ENCODE measurements at regions not wholly inside any gene's neighbourhood (a gene's known extent, or its start where the extent isn't known, plus 50 kb on each side); places are given as distances from the start of the nearest gene placed in this dataset.

DNA sequence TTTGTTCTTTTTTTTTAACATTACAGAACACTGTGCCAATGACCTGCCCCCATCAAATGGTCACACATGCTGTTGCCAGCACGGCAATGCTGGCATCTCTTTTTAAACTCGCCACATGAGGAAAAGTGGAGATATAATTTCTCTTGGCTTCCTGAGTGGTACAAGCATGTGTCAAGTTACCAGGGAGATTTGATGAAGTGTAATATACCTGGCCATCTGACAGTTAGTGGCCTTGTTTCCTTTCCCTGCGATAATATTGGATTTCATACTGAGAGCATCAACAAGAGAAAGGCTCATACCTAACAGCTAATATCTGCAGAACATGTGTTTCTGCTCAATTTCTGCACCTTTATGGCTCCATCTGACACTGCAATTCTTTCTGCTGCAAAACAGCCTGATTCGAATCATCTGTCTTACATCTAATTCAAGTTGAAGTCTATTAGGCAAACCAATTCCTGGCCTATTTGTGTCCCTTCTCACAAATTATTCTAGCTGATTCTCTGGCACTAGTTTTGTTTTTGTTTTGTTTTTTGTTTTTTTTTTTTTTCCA, 519.5 kb downstream of the PREX1 start:
- FAIRE-seq, result no peak

DNA sequence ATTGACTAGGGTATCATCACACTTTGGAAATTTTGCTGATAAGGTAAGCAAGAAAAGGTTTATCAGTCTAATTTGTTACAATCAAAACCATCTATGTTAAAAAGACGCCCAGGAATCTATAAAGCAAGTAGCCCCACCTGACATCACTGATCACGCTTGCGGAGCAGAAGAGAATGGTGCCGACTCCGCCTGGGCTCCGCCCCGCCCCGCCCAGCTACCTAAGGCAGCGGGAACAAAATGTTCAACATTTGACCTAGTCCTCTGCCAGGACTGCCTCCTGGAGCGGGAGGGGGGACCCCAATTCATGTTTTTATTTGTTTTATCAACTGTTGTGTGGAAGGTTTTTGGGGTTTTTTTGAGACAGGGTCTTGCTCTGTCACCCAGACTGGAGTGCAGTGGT, 520.5 kb downstream of the PREX1 start:
- FAIRE-seq (no peak), DNase-seq (ENCODE audit: low spot score) (no peak)

More for the DNA sequence above, 519.5 kb downstream of the PREX1 start:
- no peak for DNase-seq (ENCODE audit: low spot score)

DNA sequence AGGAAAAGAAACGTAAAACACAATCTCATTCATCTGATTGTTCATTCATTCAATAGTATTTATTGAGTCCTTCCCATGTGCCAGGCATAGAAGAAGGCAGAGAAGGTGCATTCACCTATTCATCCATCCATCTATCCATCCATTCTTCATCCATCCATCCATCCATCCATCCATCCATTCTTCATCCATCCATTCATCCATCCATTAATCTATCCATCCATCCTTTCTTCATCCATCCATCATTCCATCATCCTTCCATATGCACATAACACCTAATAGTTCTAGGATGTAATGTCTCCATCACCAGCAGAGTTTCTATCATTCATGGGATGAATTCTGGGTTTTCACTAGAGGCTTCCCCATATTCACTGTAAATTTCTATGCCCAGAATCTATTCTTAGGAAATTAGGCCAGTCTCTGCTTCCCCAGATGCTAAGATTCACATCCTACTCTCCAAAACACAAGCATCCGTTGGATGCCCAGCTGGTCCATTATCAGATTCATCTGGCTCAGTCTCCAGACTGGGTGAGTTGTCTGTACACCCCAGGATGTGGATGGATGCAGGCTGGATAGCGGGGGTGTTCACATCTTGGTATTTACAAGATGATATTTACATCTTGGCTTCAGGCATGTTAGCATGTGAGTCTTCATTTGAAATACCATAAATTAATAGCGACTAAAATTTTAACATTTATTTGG, 517.7 kb upstream of the SULF2 start:
- FAIRE-seq (peak; percentile 90), DNase-seq (ENCODE audit: low spot score) (no peak)

DNA sequence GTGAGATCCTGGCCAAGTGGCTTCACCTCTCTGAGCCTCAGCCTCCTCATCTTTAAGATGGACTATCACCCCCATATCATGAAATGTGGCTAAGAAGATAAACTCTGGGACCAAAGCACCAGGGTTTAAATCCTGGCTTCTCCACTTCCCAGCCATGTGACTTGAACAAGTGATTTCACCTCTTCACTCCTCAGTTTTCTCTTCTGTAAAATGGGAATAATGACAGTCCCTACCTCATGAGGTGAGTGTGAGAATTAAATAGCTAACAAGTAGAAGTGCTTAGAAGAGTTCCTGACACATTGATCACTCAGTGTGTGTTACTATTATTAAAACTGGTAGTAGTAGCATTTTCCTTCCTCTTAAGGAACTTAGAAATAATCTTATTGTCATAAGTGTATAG, 516.9 kb upstream of the SULF2 start:
- DNase-seq (ENCODE audit: low spot score) (no peak), FAIRE-seq (no peak)

DNA sequence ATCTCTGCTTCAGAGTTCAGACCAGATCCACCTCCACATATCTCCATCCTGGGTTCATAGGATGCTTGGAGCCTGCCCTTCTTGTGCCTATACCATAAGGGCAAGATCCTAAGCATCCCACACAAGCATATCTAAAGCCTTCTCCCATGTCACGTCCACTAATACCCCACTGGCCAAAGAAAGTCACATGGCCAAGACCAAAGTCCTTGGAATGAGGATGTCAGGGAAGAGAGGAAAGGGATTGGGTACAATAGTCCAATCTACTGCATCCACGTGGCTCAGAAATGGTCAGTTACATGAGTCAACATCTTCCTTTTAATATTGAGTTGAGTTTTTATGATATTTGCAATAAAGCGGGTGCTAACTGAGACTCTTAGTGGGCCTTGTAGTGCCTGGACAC, 515.9 kb upstream of the SULF2 start:
- DNase-seq (ENCODE audit: low spot score) (no peak), FAIRE-seq (peak; percentile 56)

DNA sequence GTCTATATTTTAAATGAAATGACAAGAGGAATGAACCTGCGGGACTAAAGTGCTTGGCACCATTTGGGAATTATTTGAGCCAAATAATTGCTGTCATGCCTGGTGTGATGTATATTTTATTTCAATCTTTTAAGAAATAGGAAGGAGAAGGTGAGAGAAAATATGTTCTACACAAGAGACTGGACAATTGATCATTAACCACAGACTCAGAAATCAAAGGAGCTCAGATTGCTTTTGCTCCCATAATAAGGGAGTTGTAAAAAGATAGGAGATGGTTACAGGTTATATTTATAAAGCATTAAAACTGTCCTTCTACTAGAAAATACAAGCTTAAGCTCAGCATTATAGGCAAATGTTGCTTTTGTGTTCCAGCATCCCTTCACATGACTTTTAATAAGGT, 515.2 kb upstream of the SULF2 start:
- no peak for FAIRE-seq
- DNase-seq (ENCODE audit: low spot score), result no peak

DNA sequence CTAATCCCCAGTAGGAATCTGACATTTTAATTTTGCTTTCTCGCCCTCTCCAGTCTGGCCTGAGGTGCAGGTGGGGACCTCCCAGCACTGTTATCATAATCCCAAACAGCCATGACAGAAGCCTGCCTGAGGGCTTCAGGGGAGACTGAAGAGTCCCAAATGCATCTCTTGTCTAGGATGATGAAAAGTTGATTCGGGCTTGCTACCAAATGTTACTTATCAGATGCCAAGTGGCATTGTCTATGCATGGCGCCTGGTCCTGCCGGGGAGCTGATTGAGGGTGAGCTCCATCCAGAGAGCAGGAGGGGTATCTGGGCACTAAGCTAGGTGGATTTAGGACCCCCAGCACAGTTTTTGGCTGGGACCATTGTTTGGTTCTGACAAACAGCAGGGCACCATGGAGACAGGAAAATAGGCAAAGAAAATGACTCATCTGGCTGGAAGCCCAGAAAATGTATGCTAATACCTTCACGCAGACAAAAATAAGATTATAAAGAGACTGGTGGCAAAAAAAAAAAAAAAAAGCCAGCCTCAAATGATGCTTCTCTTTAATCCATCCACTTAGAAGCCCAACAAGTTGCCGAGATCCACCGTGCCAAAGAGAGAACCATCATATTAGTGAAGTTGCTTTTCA, 513.7 kb upstream of the SULF2 start:
- DNase-seq (ENCODE audit: low spot score) (peak; percentile 87), FAIRE-seq (no peak)

DNA sequence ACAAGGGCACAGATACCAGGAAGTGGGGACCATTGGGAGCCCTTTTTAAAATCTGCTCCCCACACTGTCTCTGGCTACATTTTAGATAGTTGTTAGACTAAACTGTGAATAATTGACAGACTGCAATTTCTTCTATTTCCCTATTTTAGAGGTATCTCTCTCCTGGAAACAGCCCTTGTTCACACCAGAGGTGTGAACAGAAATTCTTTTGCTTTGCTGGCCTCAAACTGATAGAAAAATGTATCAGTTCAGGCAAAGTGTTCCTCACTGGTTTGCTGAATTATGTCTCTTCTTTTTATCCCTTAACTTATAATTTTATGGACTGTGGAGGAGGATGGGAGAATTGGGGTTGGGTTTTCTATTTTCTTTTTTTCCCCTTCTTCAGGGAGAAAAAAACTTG, 513.2 kb upstream of the SULF2 start:
- no peak for FAIRE-seq
- no peak for DNase-seq (ENCODE audit: low spot score)

DNA sequence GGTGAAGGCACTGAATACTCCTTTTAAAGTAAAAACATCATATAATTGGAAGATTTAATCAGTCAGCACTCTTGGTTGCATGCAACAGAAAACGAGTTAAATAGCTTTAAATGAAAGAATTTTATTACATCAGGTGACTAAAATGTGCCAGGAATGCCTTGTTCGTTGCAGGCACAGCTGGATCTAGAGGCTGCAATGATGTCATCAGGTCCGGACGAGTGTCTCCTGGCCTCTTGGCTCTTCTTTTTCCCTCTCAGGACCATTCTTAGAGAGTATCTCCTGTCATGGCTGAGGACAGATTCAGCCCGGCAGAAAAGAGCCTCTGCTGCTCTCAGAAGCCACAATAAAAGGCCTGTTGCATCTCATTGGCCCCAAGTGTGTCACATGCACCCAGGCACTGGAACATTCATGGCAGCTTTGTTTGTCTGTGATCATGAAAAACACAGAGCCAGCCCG, 510.7 kb upstream of the SULF2 start:
- FAIRE-seq, result no peak
- DNase-seq (ENCODE audit: low spot score), result peak; percentile 66

DNA sequence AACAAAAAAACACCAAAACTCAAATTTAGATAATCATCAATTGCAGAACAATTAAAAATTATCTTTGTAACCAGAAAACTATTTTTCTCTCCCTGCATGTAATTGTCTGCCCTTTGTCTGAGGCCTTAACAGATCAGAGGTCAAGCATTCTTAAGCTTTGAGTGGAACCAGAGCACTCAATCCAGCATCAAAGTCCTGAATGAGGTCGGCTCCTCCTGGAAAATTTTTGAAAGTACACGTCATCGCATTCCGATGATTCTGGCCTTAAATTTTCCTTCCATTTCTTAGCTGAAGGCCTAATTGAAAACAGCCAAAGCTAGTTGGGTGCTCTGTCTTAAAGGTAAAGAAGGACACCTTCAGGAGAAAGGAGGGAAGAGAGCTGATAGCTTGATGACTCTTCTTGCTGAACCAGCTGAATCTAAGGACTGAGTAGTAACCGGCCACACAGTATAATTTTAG, 510.2 kb upstream of the SULF2 start:
- FAIRE-seq (no peak), DNase-seq (ENCODE audit: low spot score) (peak; percentile 85)

DNA sequence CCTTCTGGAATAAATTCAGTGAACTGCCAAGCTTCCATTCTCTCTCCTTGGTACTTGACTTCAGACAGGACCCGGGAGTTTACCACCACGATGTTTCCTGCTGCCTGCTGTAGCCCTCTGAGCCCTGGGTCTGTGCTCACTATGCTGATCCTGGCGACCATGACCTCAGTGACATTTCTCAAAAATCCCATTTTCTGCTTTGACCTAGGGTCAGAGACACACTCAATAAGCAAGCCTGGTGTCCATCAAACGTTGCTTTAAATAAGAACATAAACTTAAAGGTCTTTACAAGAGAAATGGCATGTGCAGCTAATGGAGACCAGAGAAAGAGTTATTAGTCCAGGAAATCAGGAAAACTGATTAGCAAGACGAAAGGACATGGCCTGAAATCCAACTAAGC, 509.7 kb upstream of the SULF2 start:
- FAIRE-seq (no peak), DNase-seq (ENCODE audit: low spot score) (no peak)

DNA sequence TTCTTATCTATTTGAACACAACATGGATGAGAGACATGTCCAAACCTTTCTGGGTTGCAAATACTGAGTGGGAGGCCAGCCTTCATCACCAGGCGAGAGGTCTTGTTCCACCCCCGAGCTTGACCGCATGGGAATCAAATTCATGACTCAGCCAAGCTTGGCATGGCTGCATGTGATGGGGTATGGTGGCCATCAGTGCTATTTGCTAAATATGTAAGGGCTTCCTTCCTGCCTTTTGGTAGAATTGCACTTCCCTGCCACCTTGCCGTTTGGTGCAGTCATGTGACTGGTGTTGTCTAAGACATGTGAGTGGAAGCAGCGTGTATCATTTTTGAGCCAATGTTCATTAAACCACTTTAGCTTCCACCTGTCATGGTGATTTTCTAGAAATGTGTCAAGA, 508.9 kb upstream of the SULF2 start:
- DNase-seq (ENCODE audit: low spot score) (peak; percentile 80), FAIRE-seq (peak; percentile 94)

DNA sequence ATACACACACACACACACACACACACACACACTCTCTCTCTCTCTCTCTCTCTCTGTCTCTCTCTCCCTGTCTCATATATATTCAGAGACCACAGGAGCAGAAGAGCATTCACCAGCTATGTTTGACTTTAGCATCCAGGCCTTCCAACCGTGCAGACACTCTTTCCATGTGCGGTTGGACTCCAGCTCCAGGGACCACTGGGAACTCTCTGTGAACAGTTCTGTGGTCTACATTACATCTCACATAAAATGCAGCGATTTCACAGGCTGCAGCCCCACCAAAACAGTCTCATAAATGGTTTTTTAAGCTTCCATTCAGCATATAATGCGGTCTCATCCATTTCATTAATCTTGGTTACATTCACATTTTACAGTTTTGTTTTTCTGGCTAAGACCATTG, 508.4 kb upstream of the SULF2 start:
- DNase-seq (ENCODE audit: low spot score) (no peak), FAIRE-seq (no peak)

DNA sequence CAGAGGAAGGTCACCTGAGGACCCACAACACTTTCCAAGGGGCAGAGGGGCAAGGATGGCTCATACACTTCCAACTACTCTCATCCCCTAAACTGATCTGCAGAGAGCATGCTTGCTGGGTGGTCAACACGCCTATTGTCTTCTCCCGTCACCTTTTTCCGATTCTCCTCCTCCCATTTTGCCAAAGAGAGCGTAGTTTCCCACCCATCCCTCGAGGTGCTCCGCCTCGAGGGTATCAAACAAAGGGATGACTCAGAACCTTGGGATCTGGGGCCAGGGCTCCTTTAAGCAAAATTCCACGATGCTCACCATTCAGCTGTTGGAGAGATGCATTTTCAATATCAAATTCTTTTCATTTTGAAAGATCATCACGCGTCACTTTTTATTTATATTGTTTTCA, 507.5 kb upstream of the SULF2 start:
- peak; percentile 23 for FAIRE-seq
- peak; percentile 77 for DNase-seq (ENCODE audit: low spot score)

DNA sequence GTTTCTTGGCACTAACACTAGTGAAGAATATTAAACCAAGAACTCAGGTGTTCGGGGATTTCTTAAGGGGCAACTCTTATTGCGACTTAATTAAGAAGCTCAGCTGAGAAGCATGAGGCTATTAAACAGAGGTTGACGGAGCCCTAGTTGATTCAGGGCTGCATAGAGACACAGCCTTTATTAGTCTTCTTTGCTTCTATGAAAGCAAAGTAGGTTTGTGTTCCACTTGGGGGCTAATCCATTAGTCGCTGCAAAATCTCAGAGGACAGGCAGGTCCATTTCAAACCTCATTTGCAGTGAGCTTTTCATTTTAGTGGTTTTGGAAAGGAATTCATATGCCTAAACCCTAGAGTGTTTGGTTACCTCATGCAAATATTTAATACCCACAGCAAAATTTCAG, 506.6 kb upstream of the SULF2 start:
- FAIRE-seq (no peak), DNase-seq (ENCODE audit: low spot score) (no peak)

DNA sequence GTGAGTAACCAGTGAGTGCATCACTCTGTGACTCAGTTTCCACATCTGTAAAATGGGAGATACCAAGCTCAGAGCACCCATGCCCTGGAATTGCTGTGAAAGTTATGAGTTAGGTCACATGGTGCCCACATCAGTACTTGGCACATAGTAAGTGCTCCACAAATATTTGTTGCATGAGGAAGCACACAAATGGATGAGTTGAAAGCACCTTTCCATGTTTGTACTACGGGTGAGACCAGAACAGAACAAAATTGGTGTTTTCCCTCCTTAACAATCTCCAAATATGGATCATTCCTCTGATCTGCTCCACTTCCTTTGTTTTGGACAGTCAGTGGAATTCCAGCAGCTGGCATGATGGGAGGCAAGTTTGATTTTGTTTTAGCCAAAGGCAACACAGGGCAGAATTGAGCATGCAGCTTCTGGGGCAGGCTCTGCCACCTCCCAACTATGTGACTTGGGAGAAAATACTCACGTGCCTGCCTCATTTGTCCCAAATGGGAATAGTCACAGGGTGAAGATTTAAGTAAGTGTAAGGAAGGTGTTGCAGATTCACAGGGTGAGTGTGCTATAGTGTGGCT, 503.7 kb upstream of the SULF2 start:
- DNase-seq (ENCODE audit: low spot score) (no peak), FAIRE-seq (peak; percentile 79)

DNA sequence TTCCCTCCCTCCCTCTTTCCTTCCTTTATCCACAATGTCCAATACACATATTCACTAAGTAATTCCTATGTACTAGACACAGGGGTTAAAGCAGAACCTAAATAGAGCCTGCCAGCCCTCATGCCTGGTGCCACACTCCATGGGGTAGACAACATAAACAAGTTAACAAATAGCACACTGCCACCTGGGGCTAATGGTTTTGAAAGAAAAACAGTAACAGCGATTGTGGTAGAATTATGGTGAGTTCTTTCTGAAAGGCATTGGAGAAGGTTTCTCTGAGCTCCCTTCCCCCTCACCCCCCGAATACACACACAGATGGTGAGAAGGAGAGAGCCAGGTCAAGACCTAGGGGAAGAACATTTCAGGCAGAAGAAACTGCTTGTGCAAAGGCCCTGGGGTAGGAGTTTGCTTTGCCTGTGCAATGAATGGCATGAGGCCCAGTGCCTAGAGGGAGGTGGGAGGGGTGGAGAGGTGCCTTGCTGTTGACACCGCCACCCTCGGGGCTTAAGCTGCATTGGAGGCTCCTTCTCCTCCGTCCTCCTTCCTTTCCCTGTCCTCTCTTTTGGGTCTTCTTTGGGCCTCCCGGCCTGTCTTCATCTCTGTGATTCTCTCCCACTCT, 502.4 kb upstream of the SULF2 start:
- DNase-seq (ENCODE audit: low spot score), result no peak
- FAIRE-seq, result peak; percentile 59

DNA sequence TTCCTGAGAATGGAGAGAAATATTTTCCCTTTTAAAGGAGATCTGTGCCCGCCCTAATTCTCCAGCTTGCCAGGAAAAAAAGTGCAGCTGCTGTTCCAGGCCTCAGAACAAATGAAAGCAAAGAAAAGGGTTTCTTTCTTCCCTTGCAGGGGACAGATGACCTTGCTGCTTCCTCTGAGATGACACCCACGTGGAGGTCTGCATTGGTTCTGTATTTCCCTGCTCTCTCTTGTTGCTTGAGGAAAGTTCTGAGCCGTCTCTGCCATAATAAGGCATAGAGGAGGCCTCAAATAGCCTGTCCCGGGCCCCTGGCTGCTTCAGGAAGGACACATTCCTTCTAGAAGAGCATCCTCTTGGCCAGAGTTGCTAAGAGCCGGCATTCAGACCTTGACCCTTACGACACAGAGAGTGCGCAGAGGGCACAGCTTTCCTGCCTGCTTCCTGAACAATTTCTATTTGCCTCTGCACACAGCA, 501.8 kb upstream of the SULF2 start:
- no peak for FAIRE-seq
- DNase-seq (ENCODE audit: low spot score), result no peak

DNA sequence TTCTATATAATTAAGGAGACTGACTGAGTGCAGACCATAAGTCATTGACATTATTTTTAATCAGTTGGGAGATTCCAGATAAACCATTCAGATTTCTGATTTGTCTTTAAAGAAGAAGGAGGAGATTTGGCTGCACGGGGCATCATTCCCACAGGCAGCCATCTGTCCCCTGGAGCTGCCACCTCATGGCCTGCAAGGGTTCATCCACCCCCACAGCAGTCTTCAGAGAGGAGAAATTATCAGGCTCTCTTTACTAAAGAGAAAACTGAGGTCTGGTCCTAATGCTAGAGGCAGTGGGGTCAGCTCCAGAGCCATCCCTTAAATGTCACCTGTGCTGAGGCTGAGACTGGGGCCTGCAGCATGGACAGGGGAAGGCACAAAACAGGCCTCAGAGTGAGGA, 501.3 kb upstream of the SULF2 start:
- FAIRE-seq (no peak), DNase-seq (ENCODE audit: low spot score) (no peak)

DNA sequence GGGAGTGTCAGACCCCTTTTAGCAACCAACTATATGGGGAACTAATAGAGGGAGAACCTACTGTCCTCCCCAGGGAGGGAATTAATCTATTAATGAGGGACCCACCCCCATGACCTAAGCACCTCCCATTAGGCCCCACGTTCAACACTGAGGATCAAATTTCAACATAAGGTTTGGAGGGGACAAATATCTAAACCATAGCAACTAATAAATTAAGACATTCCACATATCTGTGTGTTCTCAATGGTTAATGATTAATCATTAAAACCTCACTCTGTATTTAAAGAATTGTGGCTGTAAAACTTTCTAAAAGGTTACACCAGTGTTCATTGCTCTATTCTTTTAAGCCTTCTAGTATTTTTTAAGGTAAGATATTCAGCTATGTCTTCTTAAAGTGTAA, 500.4 kb upstream of the SULF2 start:
- FAIRE-seq (no peak), DNase-seq (ENCODE audit: low spot score) (no peak)

DNA sequence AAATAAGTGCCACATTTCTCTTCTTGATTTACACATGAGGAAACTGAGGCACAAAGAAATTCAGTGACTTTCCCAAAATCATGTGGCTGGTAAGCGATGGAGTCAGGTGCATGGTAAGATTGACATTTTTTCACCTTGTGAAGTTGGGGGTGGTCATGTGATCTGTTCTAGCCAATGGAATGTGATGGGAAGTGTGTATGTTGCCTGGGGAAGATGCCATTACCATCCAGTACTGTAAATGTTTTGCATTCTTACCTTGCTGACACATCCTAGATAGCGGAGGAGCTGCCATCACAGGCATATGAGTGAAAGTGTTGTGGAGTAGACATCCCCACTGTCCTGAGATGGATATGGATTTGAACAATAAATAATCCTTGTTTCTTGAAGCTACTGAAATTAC, 499.6 kb upstream of the SULF2 start:
- DNase-seq (ENCODE audit: low spot score) (no peak), FAIRE-seq (peak; percentile 88)

DNA sequence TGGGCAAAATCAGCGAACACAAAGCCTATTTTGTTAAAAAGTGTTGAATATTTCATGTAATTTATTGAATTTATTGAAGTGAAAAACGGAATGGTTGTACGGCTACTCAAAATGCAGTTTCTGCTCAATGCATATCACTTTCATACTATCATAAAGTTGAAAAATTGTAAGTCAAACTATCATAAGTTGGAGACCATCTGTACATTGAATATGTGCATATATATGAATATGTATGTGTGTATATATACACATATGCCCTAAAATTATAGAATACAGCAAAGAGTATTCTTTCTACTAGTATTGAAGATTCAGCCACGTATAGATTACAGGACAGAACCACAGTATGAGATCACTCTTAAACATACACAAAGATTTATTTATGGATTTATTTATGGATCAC, 499.0 kb upstream of the SULF2 start:
- FAIRE-seq (no peak), DNase-seq (ENCODE audit: low spot score) (no peak)

Measured in urothelium cell line (cell line).